Ascending aorta (tissue), 2 donors: ENCODE measurements at regions not wholly inside any gene's neighbourhood (a gene's known extent, or its start where the extent isn't known, plus 50 kb on each side); places are given as distances from the start of the nearest gene placed in this dataset.

Source experiments
- DNase-seq, 2 donors: peaks; one replicate each; pipeline ENCODE4 v3.0.0-alpha.2; 2019; ENCODE audit warnings: low spot score in 2 of 2
- H3K27ac ChIP-seq, 2 donors: fragments of 200-600 bp; sonication (generic); one replicate each; pipeline ENCODE4 v1.5.1; 2016 to 2017; ENCODE audit warnings: mild to moderate bottlenecking in 1 of 2
- H3K27me3 ChIP-seq: fragments of 200-600 bp; sonication (generic); one replicate; pipeline ENCODE4 v1.5.1; 2017
- H3K36me3 ChIP-seq, 2 donors: fragments of 200-600 bp; sonication (generic); one replicate each; pipeline ENCODE4 v1.5.1; 2016
- H3K4me1 ChIP-seq, 2 donors: fragments of 200-600 bp; sonication (generic); one replicate each; pipeline ENCODE4 v1.5.1; 2016 to 2017; ENCODE audit warnings: mild to moderate bottlenecking in 1 of 2
- H3K4me3 ChIP-seq, 2 donors: fragments of 200-600 bp; sonication (generic); one replicate each; pipeline ENCODE4 v1.5.1; 2016 to 2017; ENCODE audit warnings: mild to moderate bottlenecking in 1 of 2
- H3K9me3 ChIP-seq, 2 donors: fragments of 200-600 bp; sonication (generic); one replicate each; pipeline ENCODE4 v1.5.1; 2016
- intact Hi-C: fragments of 100-400 bp; cut with DNase I; formaldehyde crosslinking; loops from one replicate; pipeline ENCODE4 v1.15.1; 2023
- TF ChIP-seq, protein P1 (sequence below), 3 experiments: fragments of 200-600 bp in 2 of 3; fragments of 450-650 bp in 1 of 3; sonication (generic) in 2 of 3; IDR thresholded peaks; one replicate each; pipeline ENCODE4 v1.5.1; 2016 to 2019; ENCODE audit warnings: antibody characterized with exemption in 3 of 3, mild to moderate bottlenecking in 1 of 3, moderate library complexity in 1 of 3

DNA sequence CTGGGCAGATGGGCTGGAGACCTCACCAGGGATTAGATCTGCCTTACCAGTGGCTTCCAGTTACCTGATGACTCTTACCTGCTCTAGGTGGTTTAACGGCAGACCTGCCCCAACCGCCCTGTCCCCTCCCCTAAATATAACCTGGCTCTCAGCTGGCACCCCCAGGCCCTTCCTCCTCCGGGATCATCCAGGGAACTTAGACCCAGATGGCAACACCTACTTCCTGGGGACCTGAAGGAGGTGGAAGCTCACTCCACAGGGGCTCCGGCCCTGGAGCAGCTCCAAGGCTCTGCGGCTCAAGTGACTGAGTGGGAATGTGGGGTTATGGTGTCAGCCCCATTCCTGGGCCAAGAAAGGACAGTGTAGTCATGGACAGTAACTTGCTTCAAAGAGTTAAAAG, 130.4 kb downstream of the OLFM1 start:
- TF ChIP-seq, protein P1, sequence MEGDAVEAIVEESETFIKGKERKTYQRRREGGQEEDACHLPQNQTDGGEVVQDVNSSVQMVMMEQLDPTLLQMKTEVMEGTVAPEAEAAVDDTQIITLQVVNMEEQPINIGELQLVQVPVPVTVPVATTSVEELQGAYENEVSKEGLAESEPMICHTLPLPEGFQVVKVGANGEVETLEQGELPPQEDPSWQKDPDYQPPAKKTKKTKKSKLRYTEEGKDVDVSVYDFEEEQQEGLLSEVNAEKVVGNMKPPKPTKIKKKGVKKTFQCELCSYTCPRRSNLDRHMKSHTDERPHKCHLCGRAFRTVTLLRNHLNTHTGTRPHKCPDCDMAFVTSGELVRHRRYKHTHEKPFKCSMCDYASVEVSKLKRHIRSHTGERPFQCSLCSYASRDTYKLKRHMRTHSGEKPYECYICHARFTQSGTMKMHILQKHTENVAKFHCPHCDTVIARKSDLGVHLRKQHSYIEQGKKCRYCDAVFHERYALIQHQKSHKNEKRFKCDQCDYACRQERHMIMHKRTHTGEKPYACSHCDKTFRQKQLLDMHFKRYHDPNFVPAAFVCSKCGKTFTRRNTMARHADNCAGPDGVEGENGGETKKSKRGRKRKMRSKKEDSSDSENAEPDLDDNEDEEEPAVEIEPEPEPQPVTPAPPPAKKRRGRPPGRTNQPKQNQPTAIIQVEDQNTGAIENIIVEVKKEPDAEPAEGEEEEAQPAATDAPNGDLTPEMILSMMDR (IDR thresholded peaks at IDR 0.05): no peak
- no peak overlapping the region for H3K27ac ChIP-seq
- H3K9me3 ChIP-seq: no peaks in the 10 kb centered on the region
- DNase-seq: no peak
- H3K4me1 ChIP-seq: no peaks in the 10 kb centered on the region
- H3K36me3 ChIP-seq: no peaks in the 10 kb centered on the region
- peaks cover 11% of the 10 kb centered on the region for H3K27me3 ChIP-seq
- intact Hi-C loops: no loop called here
- H3K4me3 ChIP-seq: no peak overlapping the region

DNA sequence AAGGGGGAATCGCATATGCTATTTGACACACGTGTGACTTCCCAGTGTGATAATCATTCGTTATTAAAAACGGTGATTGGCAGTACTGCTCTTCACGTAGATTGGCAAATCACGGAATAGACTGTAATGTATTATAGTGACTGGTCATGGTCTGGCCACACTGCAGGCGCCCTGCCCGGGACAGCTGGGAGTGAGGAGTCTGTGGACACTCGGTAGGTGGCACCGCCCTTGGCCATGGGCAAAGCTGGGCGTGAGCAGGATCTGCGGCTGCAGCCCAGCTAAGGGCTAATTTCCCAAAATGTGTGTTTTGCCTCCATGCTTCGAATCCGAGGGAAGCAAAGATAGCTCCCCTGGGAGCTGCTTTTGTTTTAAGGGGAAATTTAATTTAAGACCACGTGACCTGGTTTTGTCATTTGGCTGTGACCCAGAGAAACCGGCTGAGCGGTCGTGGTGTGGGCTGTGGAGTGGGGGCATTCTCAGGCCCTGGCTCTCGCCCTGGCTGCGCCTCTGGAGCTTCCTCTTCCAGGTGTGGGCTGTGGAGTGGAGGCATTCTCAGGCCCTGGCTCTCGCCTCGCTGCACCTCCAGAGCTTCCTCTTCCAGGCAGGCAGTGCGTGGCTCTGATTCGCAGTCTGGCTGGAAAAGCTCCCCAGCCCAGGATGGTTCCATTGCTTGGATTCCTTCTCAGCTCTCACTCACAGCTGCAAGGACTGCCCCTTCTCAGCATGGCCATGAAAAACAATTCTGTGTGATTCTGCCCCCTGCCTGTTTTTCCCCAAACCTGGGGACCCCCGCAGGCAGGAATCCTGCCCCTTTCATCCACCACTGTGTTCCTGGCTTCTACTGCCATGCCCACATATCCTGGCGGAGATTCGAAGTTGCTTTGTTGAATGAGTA, 131.1 kb downstream of the OLFM1 start:
- Histone ChIP-seq H3K4me3 (no peak overlapping the region), H3K36me3 (no peaks in the 10 kb centered on the region), H3K27ac (no peak overlapping the region), H3K9me3 (no peaks in the 10 kb centered on the region), H3K4me1 (no peaks in the 10 kb centered on the region), H3K27me3 (peaks cover 11% of the 10 kb centered on the region)
- TF ChIP-seq, protein P1 (IDR thresholded peaks at IDR 0.05): no peak
- intact Hi-C loops: no loop called here
- no peak for DNase-seq

DNA sequence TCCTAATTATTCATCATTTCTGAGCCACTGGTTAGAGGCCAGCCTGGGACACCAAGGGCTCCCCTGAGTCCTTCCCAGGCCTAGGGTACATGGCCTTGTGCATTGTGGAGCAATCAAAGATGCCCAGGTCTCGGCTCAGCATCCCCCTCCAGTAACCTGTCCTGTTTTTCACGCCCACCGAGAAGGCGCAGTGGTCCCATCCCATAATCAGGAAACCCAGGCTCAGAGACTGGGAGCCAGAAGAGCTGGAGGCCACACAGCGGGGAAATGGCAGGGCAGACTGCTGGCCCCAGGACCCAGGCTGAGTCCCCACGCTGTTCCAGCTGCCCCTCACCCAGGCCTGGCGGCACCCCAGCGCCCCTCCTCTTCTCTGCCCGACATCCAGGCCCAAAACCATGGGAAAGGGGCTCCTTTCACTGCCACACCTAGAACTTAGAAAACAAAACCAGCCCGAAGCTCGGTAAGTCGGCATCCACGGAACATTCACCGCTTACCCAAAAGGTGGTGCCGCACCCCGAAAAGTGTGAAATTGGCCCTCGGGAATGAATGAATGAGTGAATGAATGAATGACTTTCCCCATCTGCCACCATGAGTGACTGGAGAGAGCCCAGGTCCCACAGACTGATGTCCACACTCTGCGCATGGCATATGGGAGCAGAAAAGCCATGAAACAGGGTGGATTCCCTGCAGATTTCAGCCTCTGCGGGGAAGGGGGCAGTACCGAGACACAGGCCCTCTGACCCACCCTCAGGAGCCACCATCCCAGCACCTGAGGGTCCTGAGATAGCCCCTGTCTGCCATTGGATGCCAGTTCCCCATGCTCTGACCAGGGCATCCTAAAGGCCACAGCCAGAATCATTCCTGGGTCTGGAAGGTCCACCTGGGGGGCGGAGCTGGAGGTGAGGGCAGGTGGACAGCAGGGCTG, 132.5 kb downstream of the OLFM1 start:
- DNase-seq: no peak
- Histone ChIP-seq H3K4me3 (no peak overlapping the region), H3K4me1 (no peaks in the 10 kb centered on the region), H3K27me3 (peaks cover 11% of the 10 kb centered on the region), H3K36me3 (no peaks in the 10 kb centered on the region), H3K9me3 (no peaks in the 10 kb centered on the region), H3K27ac (no peak overlapping the region)
- TF ChIP-seq, protein P1 (IDR thresholded peaks at IDR 0.05): no peak
- intact Hi-C loops: no loop called here

DNA sequence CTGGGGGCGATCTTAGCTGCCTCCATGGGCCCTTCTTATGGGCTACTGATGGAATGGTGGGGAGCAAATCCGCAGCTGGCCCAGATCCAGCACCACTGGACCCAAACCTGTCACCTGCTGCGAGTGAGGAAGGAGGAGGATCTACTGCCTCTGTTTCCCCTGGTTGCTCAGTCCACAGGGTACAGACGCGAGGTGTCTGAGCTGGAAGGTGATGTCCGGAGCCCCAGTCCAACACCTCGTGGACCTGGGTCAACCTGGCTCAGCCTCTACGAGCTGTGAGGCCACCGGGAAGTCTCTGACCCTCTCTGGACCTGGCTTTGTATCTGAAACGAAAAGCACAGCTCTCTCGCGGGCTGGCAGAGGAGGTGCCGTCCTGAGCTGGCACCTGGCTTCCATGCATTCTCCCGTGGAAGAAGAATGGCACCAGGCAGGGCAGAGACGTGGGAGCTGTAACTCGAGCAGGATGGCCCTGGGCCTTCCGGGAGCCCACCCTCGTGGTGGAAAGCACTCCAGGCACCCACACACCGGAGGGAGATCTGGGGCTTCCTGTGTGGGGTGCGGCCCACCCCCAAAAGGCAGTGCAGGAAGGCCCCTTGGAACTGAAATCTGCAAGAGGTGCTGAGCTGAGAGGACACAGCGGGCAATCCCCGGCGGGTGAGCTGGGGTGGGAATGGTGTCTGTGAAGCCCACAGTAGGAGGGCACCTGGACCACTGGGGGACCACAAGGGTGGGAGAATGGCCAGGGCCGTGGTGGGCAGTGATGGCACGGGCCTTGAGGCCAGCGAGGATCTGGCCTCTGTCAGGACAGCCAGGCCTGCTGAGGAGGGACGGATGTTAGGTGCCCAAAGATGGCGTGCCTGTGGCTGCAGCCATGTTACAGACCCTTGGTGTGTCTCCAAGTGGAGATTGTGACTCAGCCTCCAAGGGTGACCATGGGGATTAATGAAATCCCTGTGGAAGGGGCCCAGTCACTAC, 133.4 kb downstream of the OLFM1 start:
- H3K36me3 ChIP-seq: no peaks in the 10 kb centered on the region
- DNase-seq: no peak
- TF ChIP-seq, protein P1 (IDR thresholded peaks at IDR 0.05): no peak
- intact Hi-C loops: no loop called here
- H3K27me3 ChIP-seq: peaks cover 9% of the 10 kb centered on the region
- H3K27ac ChIP-seq: no peak overlapping the region
- no peak overlapping the region for H3K4me3 ChIP-seq
- no peaks in the 10 kb centered on the region for H3K9me3 ChIP-seq
- H3K4me1 ChIP-seq: no peaks in the 10 kb centered on the region

DNA sequence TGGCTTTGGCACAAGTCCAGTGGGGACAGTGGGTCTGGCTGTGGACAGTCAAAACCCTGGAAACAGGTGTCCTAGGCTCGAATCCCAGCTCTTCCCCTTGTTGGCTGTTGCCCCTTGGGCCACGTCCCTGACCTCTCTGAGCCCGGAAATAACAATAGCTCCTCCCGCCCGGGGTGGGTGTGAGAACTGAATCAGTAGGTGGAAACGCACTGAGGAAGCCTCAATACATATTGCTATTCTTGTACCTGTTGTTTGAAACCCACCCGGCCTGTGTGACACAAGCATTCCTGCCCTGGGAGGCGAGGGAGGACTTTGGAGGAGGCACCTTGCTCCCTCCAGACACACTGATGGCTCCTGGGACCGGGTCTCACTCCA, 134.1 kb downstream of the OLFM1 start:
- Histone ChIP-seq H3K36me3 (no peaks in the 10 kb centered on the region), H3K27ac (no peak overlapping the region), H3K9me3 (no peaks in the 10 kb centered on the region), H3K4me3 (no peak overlapping the region), H3K4me1 (no peaks in the 10 kb centered on the region), H3K27me3 (peaks cover 6% of the 10 kb centered on the region)
- DNase-seq: no peak
- TF ChIP-seq, protein P1 (IDR thresholded peaks at IDR 0.05): no peak
- intact Hi-C loops: no loop called here
